ENCODE measurements at regions not wholly inside any gene's neighbourhood (a gene's known extent, or its start where the extent isn't known, plus 50 kb on each side); places are given as distances from the start of the nearest gene placed in this dataset.

GRCh38 chr14:71181215-71182003 is 274.1 kb downstream of the PCNX1 start:
- Histone ChIP-seq H2AFZ (ENCODE audit: low read length) (no peak overlapping the region), H3K56ac (ENCODE audit: insufficient read length, low read depth, low read length) (no peak overlapping the region), H4K91ac (ENCODE audit: insufficient read length, low read depth, low read length) (no peak overlapping the region), H2AK5ac (ENCODE audit: insufficient read length, low read length) (no peak overlapping the region), H2BK5ac (ENCODE audit: insufficient read length, low read length) (no peak overlapping the region), H3K4ac (ENCODE audit: low read depth, low read length) (no peak overlapping the region), H4K20me1 (ENCODE audit: control insufficient read depth, insufficient read depth, insufficient read length) (no peaks in the 10 kb centered on the region), H3K9me3 (ENCODE audit: control insufficient read depth, low read depth, low read length) (no peaks in the 10 kb centered on the region), H3K27me3 (ENCODE audit: insufficient read depth, low read length) (no peaks in the 10 kb centered on the region), H4K8ac (replicated peaks; ENCODE audit: insufficient read length, low read depth, low read length) (no peak overlapping the region), H3K79me1 (ENCODE audit: insufficient read depth, low read depth, low read length, poor library complexity, severe bottlenecking) (no peaks in the 10 kb centered on the region), H3K23ac (ENCODE audit: insufficient read length, low read depth, low read length) (no peak overlapping the region), H2BK120ac (ENCODE audit: low read depth, low read length, poor library complexity, severe bottlenecking) (no peak overlapping the region), H3K18ac (ENCODE audit: insufficient read length, low read depth, low read length) (no peak overlapping the region), H2BK15ac (ENCODE audit: low read depth, low read length) (no peak overlapping the region), H3K23me2 (ENCODE audit: insufficient read length, low read depth, low read length, poor library complexity, severe bottlenecking) (no peaks in the 10 kb centered on the region), H3K4me1 (ENCODE audit: insufficient read depth, low read length) (no peaks in the 10 kb centered on the region; the same call in 1 of the 2 replicates), H3K14ac (ENCODE audit: insufficient read depth, low read length) (no peak overlapping the region), H3K79me2 (ENCODE audit: insufficient read depth, low read length) (no peaks in the 10 kb centered on the region), H2BK12ac (ENCODE audit: insufficient read length, low read depth, low read length) (no peak overlapping the region), H4K5ac (ENCODE audit: insufficient read length, low read depth, low read length) (no peak overlapping the region), H3T11ph (ENCODE audit: low read length) (no peak overlapping the region), H3K4me2 (ENCODE audit: insufficient read depth, insufficient read length, low read length) (no peak overlapping the region), H2BK20ac (ENCODE audit: low read depth, low read length, poor library complexity, severe bottlenecking) (no peak overlapping the region), H3K9ac (ENCODE audit: extremely low read depth, insufficient read length, low read length) (no peak overlapping the region), H3K27ac (ENCODE audit: insufficient read length, low read depth, low read length) (no peak overlapping the region)
- Mint-ChIP-seq H3K27ac (no peak overlapping the region), H3K9me3 (peaks cover 0 to under 1% of the 10 kb centered on the region in 2 experiments; a peak in 2 of 5 replicates), H3K27me3 (ENCODE audit: low read depth) (peaks cover 3% of the 10 kb centered on the region; the same call in 1 of the 2 replicates), H3K4me3 (no peak overlapping the region), H3K4me1 (peaks cover 8 to 19% of the 10 kb centered on the region in 2 experiments), H3K36me3 (ENCODE audit: insufficient read depth in 1 of 3, low read depth in 3 of 3) (peaks cover 0 to 1% (median 1%) of the 10 kb centered on the region in 3 experiments; a peak in 3 of 7 replicates)
- TF ChIP-seq CTCF (conservative IDR thresholded peaks at IDR 0.05), result no peak
- WGBS (ENCODE audit: extremely low coverage, insufficient read length, low lambda C conversion rate), result no CpG with 5 or more reads among the region's 23 CpGs
- DNase-seq, result no peak
